ENCODE measurements at regions not wholly inside any gene's neighbourhood (a gene's known extent, or its start where the extent isn't known, plus 50 kb on each side); places are given as distances from the start of the nearest gene placed in this dataset.

DNA sequence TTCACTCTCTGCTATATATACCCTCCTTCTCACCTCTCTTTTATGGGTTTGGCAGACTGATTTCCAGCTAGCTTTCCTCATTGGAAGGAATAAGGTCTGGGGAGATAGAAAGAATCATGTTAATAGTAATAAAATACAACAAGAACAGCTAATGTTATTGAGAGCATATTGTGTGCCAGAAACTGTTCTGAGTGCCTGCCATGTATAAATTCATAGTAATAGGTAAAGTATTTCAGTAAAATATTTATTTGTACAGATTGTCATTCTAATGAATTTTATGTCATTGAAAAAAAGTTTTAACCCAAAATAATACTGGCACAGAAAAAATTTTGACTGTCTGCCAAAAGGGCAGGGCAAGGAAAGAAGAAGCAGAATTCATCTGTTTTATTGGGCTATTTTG is 834.9 kb upstream of the ZNF608 start:
- Histone ChIP-seq H3K36me3 (ENCODE audit: control insufficient read depth in 2 of 2, insufficient read depth in 2 of 2, low read length in 2 of 2) (no peaks in the 10 kb centered on the region), H3K4me1 (ENCODE audit: control insufficient read depth, insufficient read depth, low read length) (no peaks in the 10 kb centered on the region), H3K4me3 (ENCODE audit: low read length in 2 of 2) (no peak overlapping the region), H3K27ac (ENCODE audit: low read length) (no peak overlapping the region), H3K9me3 (ENCODE audit: control insufficient read depth in 2 of 2, low read length in 2 of 2) (no peaks in the 10 kb centered on the region), H3K9ac (ENCODE audit: low read length in 2 of 2) (no peak overlapping the region), H3K27me3 (ENCODE audit: control insufficient read depth in 1 of 2, insufficient read depth in 2 of 2, low read length in 2 of 2) (no peaks in the 10 kb centered on the region)

DNA sequence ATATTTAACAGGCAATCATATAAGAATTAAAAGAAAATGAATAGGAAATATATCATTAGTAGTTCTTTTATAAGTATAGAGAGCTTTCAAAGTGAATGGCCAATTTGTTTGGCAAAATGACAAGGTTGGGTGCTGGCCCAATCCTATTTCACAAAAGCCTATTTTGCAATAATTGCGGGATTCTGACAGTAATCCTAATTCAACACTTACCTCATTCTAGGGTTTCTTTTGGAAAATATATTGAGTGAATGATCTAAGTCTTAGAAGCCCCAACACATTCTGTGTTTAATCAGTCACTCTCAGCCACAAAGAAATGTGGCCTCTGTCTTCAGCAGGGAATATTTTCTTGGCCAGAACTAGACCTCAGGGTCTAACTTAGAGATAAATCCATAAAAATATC is 835.9 kb upstream of the ZNF608 start:
- H3K36me3 ChIP-seq (ENCODE audit: control insufficient read depth in 2 of 2, insufficient read depth in 2 of 2, low read length in 2 of 2) = no peaks in the 10 kb centered on the region
- no peak overlapping the region for H3K27ac ChIP-seq (ENCODE audit: low read length)

DNA sequence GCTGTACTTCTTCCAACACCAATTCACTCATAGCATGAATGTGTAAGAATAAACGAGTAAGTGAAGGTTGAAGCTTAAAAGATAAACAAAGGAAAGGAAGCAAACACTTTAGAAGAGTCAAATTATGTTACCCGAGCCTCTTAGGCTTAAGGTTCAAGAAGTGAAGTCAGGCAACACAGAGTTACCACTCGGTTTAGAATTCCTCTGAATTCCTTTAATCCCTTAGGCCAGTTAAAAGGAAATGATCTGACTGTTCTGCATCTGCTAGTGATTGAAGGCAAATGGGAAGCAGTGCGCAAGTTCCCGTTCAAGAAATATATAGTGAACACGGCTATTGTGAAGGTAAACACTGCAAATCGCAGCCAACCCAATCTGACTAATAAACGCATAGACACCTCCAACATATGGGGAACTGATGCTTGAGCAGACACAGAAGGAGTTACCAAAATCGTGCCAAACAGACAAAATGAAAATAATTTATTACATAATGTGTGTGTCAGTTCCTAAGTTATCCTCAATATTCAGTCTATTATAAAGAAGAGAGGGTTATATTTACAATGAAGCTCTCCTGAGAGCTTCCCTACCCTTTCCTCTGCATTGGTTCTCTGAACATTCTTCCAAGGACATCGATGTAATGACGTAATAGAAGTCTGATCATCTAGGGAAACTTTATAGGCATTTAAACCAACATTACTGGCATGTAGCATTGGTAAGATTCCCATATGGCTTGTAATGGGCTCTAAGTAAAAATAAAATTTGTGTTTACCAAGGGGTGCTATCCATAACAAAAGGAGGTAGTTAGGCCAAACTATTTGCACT is 837.1 kb upstream of the ZNF608 start:
- no peaks in the 10 kb centered on the region for H3K9me3 ChIP-seq (ENCODE audit: control insufficient read depth in 2 of 2, low read length in 2 of 2)
- H3K27ac ChIP-seq (ENCODE audit: low read length) = no peak overlapping the region
- no peaks in the 10 kb centered on the region for H3K27me3 ChIP-seq (ENCODE audit: control insufficient read depth in 1 of 2, insufficient read depth in 2 of 2, low read length in 2 of 2)
- H3K4me1 ChIP-seq (ENCODE audit: control insufficient read depth, insufficient read depth, low read length) = no peaks in the 10 kb centered on the region
- H3K9ac ChIP-seq (ENCODE audit: low read length in 2 of 2) = no peak overlapping the region
- H3K4me3 ChIP-seq (ENCODE audit: low read length in 2 of 2) = no peak overlapping the region
- no peaks in the 10 kb centered on the region for H3K36me3 ChIP-seq (ENCODE audit: control insufficient read depth in 2 of 2, insufficient read depth in 2 of 2, low read length in 2 of 2)

More for the DNA sequence above, 835.9 kb upstream of the ZNF608 start:
- no peak overlapping the region for H3K4me3 ChIP-seq (ENCODE audit: low read length in 2 of 2)
- H3K9me3 ChIP-seq (ENCODE audit: control insufficient read depth in 2 of 2, low read length in 2 of 2) = no peaks in the 10 kb centered on the region
- no peak overlapping the region for H3K9ac ChIP-seq (ENCODE audit: low read length in 2 of 2)
- no peaks in the 10 kb centered on the region for H3K27me3 ChIP-seq (ENCODE audit: control insufficient read depth in 1 of 2, insufficient read depth in 2 of 2, low read length in 2 of 2)
- no peaks in the 10 kb centered on the region for H3K4me1 ChIP-seq (ENCODE audit: control insufficient read depth, insufficient read depth, low read length)

DNA sequence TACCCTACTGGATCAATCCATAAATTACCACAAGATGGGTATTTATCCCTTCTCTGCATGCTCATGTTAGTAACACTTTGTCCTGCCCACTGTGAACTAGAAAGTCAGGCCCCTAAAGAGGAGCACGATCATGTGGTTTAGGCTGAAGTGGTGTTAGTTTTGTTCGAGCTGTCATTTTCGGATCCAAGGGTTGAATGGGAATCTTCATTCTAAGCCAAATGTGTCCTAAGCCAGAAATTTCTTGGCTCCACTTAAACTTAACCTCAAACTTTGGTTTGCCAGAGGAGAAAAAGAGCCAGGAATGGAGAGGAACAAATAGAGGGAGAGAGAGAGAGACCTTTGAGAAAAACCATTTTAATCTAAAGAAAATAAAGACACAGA is 837.7 kb upstream of the ZNF608 start:
- Histone ChIP-seq H3K27ac (ENCODE audit: low read length) (no peak overlapping the region), H3K36me3 (ENCODE audit: control insufficient read depth in 2 of 2, insufficient read depth in 2 of 2, low read length in 2 of 2) (no peaks in the 10 kb centered on the region), H3K4me1 (ENCODE audit: control insufficient read depth, insufficient read depth, low read length) (no peaks in the 10 kb centered on the region), H3K9ac (ENCODE audit: low read length in 2 of 2) (no peak overlapping the region), H3K4me3 (ENCODE audit: low read length in 2 of 2) (no peak overlapping the region), H3K9me3 (ENCODE audit: control insufficient read depth in 2 of 2, low read length in 2 of 2) (no peaks in the 10 kb centered on the region), H3K27me3 (ENCODE audit: control insufficient read depth in 1 of 2, insufficient read depth in 2 of 2, low read length in 2 of 2) (no peaks in the 10 kb centered on the region)

DNA sequence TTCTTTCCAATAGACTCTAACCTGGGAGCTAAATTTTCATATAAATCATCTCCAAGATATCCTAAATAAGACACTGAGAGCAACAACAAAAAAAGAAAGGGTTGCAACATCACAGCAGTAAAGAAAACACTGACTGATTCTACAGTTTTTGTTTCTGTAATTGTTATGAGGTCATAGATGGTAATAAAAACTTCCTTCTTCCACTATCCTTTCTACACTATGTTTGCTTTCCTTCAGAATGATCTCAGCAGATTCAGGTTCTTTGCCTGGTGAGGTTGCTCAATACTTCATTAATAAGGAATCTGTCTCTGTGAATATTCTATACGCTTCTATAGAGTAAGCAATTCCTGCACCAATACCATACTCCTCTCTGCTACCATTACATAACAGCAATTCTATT is 835.6 kb upstream of the GRAMD2B start:
- H3K9ac ChIP-seq (ENCODE audit: low read length in 2 of 2) = no peak overlapping the region
- no peaks in the 10 kb centered on the region for H3K36me3 ChIP-seq (ENCODE audit: control insufficient read depth in 2 of 2, insufficient read depth in 2 of 2, low read length in 2 of 2)
- no peak overlapping the region for H3K27ac ChIP-seq (ENCODE audit: low read length)
- H3K9me3 ChIP-seq (ENCODE audit: control insufficient read depth in 2 of 2, low read length in 2 of 2) = no peaks in the 10 kb centered on the region
- no peaks in the 10 kb centered on the region for H3K27me3 ChIP-seq (ENCODE audit: control insufficient read depth in 1 of 2, insufficient read depth in 2 of 2, low read length in 2 of 2)
- H3K4me1 ChIP-seq (ENCODE audit: control insufficient read depth, insufficient read depth, low read length) = no peaks in the 10 kb centered on the region
- no peak overlapping the region for H3K4me3 ChIP-seq (ENCODE audit: low read length in 2 of 2)

DNA sequence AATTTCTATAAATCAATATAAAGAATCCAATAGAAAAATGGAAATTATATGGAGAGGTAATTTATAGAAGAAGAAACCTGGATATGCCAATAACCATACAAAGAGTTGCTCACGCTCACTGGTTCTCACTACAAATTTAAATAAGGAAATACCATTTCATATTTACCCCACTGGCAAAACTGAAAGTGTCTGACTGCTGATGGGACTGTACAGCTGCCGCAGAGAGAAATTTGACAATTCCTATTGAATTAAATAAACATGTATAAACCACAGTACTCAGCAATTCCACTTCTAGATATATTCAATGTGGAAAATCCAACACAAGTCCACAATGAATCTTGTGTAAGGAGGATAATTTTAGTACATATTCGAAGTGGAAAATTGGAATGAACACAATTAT is 830.4 kb upstream of the GRAMD2B start:
- Histone ChIP-seq H3K9ac (ENCODE audit: low read length in 2 of 2) (no peak overlapping the region), H3K27me3 (ENCODE audit: control insufficient read depth in 1 of 2, insufficient read depth in 2 of 2, low read length in 2 of 2) (no peaks in the 10 kb centered on the region), H3K4me3 (ENCODE audit: low read length in 2 of 2) (no peak overlapping the region), H3K36me3 (ENCODE audit: control insufficient read depth in 2 of 2, insufficient read depth in 2 of 2, low read length in 2 of 2) (no peaks in the 10 kb centered on the region), H3K4me1 (ENCODE audit: control insufficient read depth, insufficient read depth, low read length) (no peaks in the 10 kb centered on the region), H3K27ac (ENCODE audit: low read length) (no peak overlapping the region), H3K9me3 (ENCODE audit: control insufficient read depth in 2 of 2, low read length in 2 of 2) (no peaks in the 10 kb centered on the region)

DNA sequence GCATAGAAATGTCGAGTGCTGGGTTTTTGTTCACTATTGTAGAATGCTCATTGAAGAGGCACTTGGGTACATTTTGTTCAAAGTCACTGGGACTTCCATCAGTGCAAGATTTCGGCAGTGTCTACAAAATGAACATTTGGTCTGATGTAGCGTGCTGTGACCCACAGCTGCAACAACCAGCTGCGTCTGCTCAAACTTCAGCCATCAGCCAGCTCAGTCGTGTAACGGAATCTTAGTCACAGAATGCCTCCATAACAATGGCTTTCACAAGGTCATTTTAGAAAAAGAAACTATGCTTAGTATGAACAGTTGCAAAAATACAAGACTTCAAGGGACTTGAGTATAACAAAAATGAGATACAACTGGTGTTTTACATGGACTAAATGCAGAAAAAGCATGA is 828.1 kb upstream of the GRAMD2B start:
- Histone ChIP-seq H3K9ac (ENCODE audit: low read length in 2 of 2) (no peak overlapping the region), H3K27ac (ENCODE audit: low read length) (no peak overlapping the region), H3K4me1 (ENCODE audit: control insufficient read depth, insufficient read depth, low read length) (no peaks in the 10 kb centered on the region), H3K4me3 (ENCODE audit: low read length in 2 of 2) (no peak overlapping the region), H3K9me3 (ENCODE audit: control insufficient read depth in 2 of 2, low read length in 2 of 2) (no peaks in the 10 kb centered on the region), H3K27me3 (ENCODE audit: control insufficient read depth in 1 of 2, insufficient read depth in 2 of 2, low read length in 2 of 2) (no peaks in the 10 kb centered on the region), H3K36me3 (ENCODE audit: control insufficient read depth in 2 of 2, insufficient read depth in 2 of 2, low read length in 2 of 2) (no peaks in the 10 kb centered on the region)

DNA sequence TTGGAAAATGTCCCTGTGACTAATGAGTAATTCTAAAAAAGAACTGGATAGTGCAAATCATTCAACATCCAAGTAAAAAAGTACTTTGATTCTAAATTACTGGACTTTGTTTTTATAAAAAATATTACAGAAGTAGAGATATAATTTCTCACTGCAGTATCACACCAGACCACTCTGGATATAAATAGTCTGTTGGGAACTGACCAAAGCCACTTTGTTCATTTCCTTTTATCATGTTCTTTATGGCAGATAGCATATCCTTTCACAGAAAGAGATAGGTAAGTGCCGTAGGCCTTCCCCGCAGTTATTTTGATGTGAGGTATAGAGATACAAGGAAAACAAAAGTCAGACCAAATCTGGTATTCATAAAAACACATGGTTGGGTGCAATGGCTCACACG is 827.4 kb upstream of the GRAMD2B start:
- Histone ChIP-seq H3K36me3 (ENCODE audit: control insufficient read depth in 2 of 2, insufficient read depth in 2 of 2, low read length in 2 of 2) (no peaks in the 10 kb centered on the region), H3K9ac (ENCODE audit: low read length in 2 of 2) (no peak overlapping the region), H3K27me3 (ENCODE audit: control insufficient read depth in 1 of 2, insufficient read depth in 2 of 2, low read length in 2 of 2) (no peaks in the 10 kb centered on the region), H3K4me3 (ENCODE audit: low read length in 2 of 2) (no peak overlapping the region), H3K9me3 (ENCODE audit: control insufficient read depth in 2 of 2, low read length in 2 of 2) (no peaks in the 10 kb centered on the region), H3K27ac (ENCODE audit: low read length) (no peak overlapping the region), H3K4me1 (ENCODE audit: control insufficient read depth, insufficient read depth, low read length) (no peaks in the 10 kb centered on the region)

DNA sequence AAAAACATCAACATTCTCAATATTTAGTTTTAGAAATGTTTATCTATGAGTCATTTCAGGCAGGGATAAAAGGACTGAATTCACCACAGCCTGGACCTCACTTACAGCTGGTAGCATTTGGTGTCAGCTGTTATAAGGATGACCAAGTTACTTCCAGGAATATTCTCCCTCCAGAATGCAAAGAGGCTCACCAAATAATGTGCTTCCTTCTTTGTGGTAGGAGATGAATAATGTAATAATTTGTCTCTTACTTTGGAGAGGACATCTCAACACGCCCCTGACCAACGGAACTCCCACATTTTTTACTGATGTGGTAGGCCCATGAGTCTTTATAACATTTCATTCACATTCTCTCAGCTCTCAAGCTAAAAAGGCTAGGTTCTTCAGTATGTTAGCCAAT is 825.9 kb upstream of the GRAMD2B start:
- H3K27me3 ChIP-seq (ENCODE audit: control insufficient read depth in 1 of 2, insufficient read depth in 2 of 2, low read length in 2 of 2) = no peaks in the 10 kb centered on the region
- no peaks in the 10 kb centered on the region for H3K9me3 ChIP-seq (ENCODE audit: control insufficient read depth in 2 of 2, low read length in 2 of 2)
- no peak overlapping the region for H3K27ac ChIP-seq (ENCODE audit: low read length)
- H3K4me1 ChIP-seq (ENCODE audit: control insufficient read depth, insufficient read depth, low read length) = no peaks in the 10 kb centered on the region
- H3K4me3 ChIP-seq (ENCODE audit: low read length in 2 of 2) = no peak overlapping the region
- no peaks in the 10 kb centered on the region for H3K36me3 ChIP-seq (ENCODE audit: control insufficient read depth in 2 of 2, insufficient read depth in 2 of 2, low read length in 2 of 2)
- H3K9ac ChIP-seq (ENCODE audit: low read length in 2 of 2) = no peak overlapping the region

DNA sequence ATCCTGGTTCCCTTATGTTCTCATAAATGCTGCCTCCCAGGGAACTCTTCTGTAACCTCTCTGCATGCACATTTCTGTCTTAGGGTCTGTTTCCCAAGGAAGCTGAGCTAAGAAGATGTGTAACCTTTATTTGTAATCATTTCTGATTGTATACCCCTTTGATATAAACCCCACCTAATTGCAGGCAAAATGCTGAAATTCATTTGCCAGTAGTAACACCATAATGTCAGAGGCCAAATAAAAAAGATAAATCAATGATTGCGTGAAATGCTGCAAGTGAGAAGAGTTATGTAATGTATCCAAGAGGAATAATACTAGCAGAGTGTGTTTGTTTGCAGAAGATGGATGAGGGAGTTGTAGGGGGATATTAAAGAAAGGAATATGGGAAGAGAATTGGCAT is 822.6 kb upstream of the GRAMD2B start:
- H3K9ac ChIP-seq (ENCODE audit: low read length in 2 of 2) = no peak overlapping the region
- no peaks in the 10 kb centered on the region for H3K36me3 ChIP-seq (ENCODE audit: control insufficient read depth in 2 of 2, insufficient read depth in 2 of 2, low read length in 2 of 2)
- no peak overlapping the region for H3K27ac ChIP-seq (ENCODE audit: low read length)
- no peaks in the 10 kb centered on the region for H3K9me3 ChIP-seq (ENCODE audit: control insufficient read depth in 2 of 2, low read length in 2 of 2)
- no peak overlapping the region for H3K4me3 ChIP-seq (ENCODE audit: low read length in 2 of 2)
- H3K4me1 ChIP-seq (ENCODE audit: control insufficient read depth, insufficient read depth, low read length) = no peaks in the 10 kb centered on the region
- no peaks in the 10 kb centered on the region for H3K27me3 ChIP-seq (ENCODE audit: control insufficient read depth in 1 of 2, insufficient read depth in 2 of 2, low read length in 2 of 2)

DNA sequence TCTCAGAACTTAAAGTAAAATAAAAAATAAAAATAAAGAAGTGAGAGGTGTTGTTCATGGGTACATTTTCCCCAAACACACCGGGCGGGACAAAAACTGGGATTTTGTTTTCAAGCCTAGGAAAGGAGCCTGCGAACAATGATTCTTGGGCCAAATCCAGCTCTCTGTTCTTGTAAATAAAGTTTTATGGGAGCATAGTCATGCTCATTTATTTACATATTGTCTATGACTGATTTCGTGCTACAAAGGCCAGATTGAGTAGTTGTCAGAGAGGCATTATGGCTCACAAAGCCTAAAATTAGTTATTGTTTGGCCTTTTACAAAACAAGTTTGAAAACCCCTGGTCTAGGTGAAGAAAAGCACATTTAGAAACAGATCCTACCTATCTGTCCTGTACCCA is 821.0 kb upstream of the GRAMD2B start:
- Histone ChIP-seq H3K4me3 (ENCODE audit: low read length in 2 of 2) (no peak overlapping the region), H3K36me3 (ENCODE audit: control insufficient read depth in 2 of 2, insufficient read depth in 2 of 2, low read length in 2 of 2) (no peaks in the 10 kb centered on the region), H3K9me3 (ENCODE audit: control insufficient read depth in 2 of 2, low read length in 2 of 2) (no peaks in the 10 kb centered on the region), H3K27me3 (ENCODE audit: control insufficient read depth in 1 of 2, insufficient read depth in 2 of 2, low read length in 2 of 2) (no peaks in the 10 kb centered on the region), H3K4me1 (ENCODE audit: control insufficient read depth, insufficient read depth, low read length) (no peaks in the 10 kb centered on the region), H3K9ac (ENCODE audit: low read length in 2 of 2) (no peak overlapping the region), H3K27ac (ENCODE audit: low read length) (no peak overlapping the region)

Data from stomach smooth muscle (tissue), 2 donors.